GM12892 (cell line): ENCODE measurements at regions not wholly inside any gene's neighbourhood (a gene's known extent, or its start where the extent isn't known, plus 50 kb on each side); places are given as distances from the start of the nearest gene placed in this dataset.

ENCODE experiments used
- POLR2A ChIP-seq: IDR thresholded peaks from 2 replicates; pipeline ENCODE4 v1.6.1; 2011; ENCODE audit warnings: low read depth, low read length, control low read depth
- POLR2AphosphoS5 ChIP-seq: IDR thresholded peaks from 2 replicates; pipeline ENCODE4 v1.6.1; 2011; ENCODE audit warnings: low read depth, low read length, control low read depth
- TAF1 ChIP-seq: IDR thresholded peaks from 2 replicates; pipeline ENCODE4 v1.6.1; 2011; ENCODE audit warnings: low read depth, mild to moderate bottlenecking, control low read depth, low read length, borderline replicate concordance

DNA sequence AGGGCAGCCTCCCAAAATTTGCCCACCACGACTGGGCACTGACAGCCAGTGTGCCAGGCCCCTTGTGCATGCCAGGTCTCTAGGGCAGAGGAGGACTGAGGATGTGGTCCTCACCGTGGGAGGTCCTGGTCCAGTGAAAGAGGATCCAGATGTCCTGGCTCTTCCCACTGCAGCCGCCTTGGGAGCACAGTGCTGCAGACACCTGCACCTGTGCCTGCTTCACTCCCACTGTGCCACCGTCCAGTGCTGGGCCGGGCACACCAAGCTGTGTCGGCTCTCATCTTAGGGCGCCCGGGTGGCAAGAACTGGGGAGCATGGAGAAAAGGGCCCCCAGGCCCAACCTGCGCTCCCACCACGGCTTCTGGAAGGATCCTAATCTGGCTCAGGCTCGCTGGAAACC, 1147.1 kb downstream of the BRD1 start:
- TF ChIP-seq POLR2A: no peak
- no peak for TF ChIP-seq TAF1
- no peak for TF ChIP-seq POLR2AphosphoS5
